ENCODE measurements at regions not wholly inside any gene's neighbourhood (a gene's known extent, or its start where the extent isn't known, plus 50 kb on each side); places are given as distances from the start of the nearest gene placed in this dataset.

DNA sequence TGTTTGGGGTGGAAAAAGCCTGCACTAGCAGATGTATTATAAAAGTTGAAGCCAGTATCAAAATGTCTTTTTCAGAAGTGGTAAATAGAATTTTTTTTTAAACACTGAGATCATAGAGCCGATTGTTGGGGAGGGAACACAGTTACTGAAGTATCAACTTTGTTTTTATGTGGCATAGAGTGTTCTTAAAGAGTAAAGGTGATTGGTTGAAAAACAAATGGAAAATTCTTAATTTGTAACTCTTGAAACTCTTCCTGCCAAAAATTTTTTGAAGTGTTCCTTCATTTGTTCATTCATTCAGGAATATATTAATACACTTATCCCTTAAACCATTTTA lies 83.3 kb downstream of the DISP1 start:
- no peak for TF ChIP-seq CHCHD3 (CRISPR knock-in tag; IDR thresholded peaks at IDR 0.05)
- TF ChIP-seq HDAC1 (IDR thresholded peaks at IDR 0.05): no peak
- TF ChIP-seq SIN3A (IDR thresholded peaks at IDR 0.05; ENCODE audit: borderline replicate concordance in 2 of 2, control insufficient read depth in 1 of 2, low read depth in 2 of 2, low read length in 2 of 2): no peak
- TF ChIP-seq ZNF57 (CRISPR knock-in tag; IDR thresholded peaks at IDR 0.05): no peak
- no peak for TF ChIP-seq FOXK1 (CRISPR knock-in tag; IDR thresholded peaks at IDR 0.05; ENCODE audit: borderline replicate concordance)
- TF ChIP-seq RAD21 (CRISPR knock-in tag; conservative IDR thresholded peaks at IDR 0.05 in 1 of 2, IDR thresholded peaks at IDR 0.05 in 1 of 2): no peak
- TF ChIP-seq, protein P1, sequence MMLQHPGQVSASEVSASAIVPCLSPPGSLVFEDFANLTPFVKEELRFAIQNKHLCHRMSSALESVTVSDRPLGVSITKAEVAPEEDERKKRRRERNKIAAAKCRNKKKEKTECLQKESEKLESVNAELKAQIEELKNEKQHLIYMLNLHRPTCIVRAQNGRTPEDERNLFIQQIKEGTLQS (IDR thresholded peaks at IDR 0.05): no peak
- TF ChIP-seq, protein P1 (CRISPR knock-in tag; conservative IDR thresholded peaks at IDR 0.05): no peak
- no peak for TF ChIP-seq CEBPB (tag; IDR thresholded peaks at IDR 0.05)
- TF ChIP-seq ELF1 (tag; IDR thresholded peaks at IDR 0.05): no peak
